ENCODE measurements at regions not wholly inside any gene's neighbourhood (a gene's known extent, or its start where the extent isn't known, plus 50 kb on each side); places are given as distances from the start of the nearest gene placed in this dataset.
A peak's percentile ranks its signal among the peaks of the same experiment; 100 is the strongest.

DNA sequence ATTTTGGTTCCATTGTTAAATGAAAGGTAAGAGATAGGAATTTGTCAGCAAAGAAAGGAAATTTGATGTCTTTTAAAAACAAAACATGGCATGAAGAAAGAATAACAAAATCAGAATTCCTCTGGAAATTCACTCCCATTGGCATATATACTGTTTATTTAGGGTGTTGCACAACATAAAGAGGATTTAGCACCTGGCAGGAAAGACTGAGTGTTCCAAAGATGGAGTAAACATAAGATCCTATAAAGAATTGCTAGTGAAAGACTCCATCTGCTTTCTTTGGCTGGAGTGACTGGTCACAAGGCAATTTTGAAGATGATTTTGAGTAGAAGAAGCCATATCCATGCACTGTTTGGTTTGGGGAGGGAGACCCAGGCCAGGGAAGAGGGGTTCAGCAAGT lies 62.4 kb downstream of the CD24 start:
- intact Hi-C loops (cut with DNase I; ENCODE audit: low total_unique reads), result no loop called here
- H3K4me1 ChIP-seq, result peaks cover 0 to 15% (median 0%) of the 10 kb centered on the region in 4 donors
- no peaks in the 10 kb centered on the region for H3K36me3 ChIP-seq
- H3K27me3 ChIP-seq, result no peaks in the 10 kb centered on the region
- TF ChIP-seq EP300 (IDR thresholded peaks at IDR 0.05) (no peak), POLR2AphosphoS5 (IDR thresholded peaks at IDR 0.05) (no peak), POLR2A (IDR thresholded peaks at IDR 0.05) (no peak)
- TF ChIP-seq, protein P1, sequence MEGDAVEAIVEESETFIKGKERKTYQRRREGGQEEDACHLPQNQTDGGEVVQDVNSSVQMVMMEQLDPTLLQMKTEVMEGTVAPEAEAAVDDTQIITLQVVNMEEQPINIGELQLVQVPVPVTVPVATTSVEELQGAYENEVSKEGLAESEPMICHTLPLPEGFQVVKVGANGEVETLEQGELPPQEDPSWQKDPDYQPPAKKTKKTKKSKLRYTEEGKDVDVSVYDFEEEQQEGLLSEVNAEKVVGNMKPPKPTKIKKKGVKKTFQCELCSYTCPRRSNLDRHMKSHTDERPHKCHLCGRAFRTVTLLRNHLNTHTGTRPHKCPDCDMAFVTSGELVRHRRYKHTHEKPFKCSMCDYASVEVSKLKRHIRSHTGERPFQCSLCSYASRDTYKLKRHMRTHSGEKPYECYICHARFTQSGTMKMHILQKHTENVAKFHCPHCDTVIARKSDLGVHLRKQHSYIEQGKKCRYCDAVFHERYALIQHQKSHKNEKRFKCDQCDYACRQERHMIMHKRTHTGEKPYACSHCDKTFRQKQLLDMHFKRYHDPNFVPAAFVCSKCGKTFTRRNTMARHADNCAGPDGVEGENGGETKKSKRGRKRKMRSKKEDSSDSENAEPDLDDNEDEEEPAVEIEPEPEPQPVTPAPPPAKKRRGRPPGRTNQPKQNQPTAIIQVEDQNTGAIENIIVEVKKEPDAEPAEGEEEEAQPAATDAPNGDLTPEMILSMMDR (IDR thresholded peaks at IDR 0.05), result no peak
- H3K4me3 ChIP-seq, result no peak overlapping the region
- H3K27ac ChIP-seq, result no peak overlapping the region
- H3K9me3 ChIP-seq, result no peaks in the 10 kb centered on the region
- no peak for DNase-seq

DNA sequence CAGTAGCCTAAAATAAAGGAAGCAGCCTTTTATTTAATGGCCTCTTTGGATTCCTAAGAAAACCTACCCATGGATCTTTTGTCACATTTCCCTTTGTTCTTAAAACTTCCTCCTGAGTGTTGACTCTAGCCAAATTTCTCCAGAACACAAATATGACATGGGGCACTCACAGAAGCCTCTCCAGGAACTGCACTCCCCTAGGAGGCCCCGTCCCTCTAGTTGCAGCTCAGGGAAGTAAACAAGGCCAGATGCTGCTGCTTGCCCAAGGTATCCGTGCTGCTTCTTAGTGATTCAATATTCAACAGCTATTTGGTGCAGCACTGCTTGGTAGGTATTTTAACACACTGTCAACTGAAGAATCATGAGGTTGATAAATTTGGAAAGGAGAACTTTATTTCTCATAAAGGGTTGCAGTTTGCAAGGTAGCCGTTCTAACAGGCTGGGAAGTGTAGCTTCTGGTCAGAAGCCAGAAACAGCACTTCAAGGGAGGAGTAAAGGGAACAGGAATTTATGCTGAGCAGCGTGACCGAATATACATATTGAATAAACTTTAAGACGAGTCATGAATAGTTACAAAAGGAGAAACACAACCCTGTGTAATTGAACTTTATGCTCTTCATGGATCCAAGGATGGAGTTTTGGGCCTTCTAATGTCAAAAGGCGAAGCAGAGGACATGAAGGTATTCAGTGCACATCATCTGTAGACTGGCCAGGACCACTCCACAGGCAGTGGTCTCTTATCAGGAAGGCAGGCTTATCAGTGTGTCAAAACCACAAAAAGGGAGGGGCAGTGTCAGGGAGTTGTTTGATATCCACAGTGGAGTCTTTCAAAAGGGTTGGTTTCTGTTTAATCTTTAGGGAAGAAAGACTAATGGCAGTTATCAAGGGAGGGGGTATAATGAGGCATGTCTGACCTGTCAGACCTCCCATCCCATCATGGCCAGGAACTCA lies 63.3 kb downstream of the CD24 start:
- Histone ChIP-seq H3K9me3 (no peaks in the 10 kb centered on the region), H3K36me3 (no peaks in the 10 kb centered on the region), H3K27ac (peak overlapping the region in 1 of 5 donors; percentile 64), H3K27me3 (no peaks in the 10 kb centered on the region), H3K4me3 (no peak overlapping the region), H3K4me1 (peaks cover 0 to 15% (median 0%) of the 10 kb centered on the region in 4 donors)
- DNase-seq, result peak; percentile 29 to 42
- TF ChIP-seq, protein P1 (IDR thresholded peaks at IDR 0.05), result no peak
- TF ChIP-seq POLR2A (IDR thresholded peaks at IDR 0.05), result no peak
- TF ChIP-seq POLR2AphosphoS5 (IDR thresholded peaks at IDR 0.05), result no peak
- no peak for TF ChIP-seq EP300 (IDR thresholded peaks at IDR 0.05)
- intact Hi-C loops (cut with DNase I; ENCODE audit: low total_unique reads), result no loop called here
- WGBS, 5 donors, result 47 to 67% (median 58%) methylated on average over 7 of the region's 7 CpGs

DNA sequence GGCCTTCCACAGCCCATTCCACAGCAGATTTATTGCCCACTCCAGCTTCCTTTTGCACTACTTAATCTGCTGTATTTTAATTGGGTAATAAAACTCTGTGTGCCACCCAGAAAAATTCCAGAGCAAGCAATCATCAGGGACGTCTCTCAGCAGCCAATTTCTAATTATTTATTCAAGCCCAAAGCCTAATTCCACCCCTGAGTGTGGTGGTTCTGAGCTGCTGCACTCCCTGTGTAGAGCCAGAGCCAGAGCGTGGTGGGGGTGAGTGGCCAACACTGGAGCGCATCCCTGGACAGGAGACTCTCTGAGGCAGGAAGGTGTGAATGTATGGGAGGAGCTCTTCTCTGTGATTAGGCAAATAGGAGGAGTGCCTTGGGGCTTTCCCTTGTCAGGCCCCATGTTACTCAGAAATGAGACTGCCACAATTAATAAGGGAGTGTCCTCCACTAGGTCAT lies 66.1 kb downstream of the CD24 start:
- H3K27ac ChIP-seq, result no peak overlapping the region
- H3K27me3 ChIP-seq, result no peaks in the 10 kb centered on the region
- WGBS, 5 donors, result 45 to 59% (median 55%) methylated on average over 3 of the region's 3 CpGs
- peak in 1 of 2 donors; percentile 54 for DNase-seq
- intact Hi-C loops (cut with DNase I; ENCODE audit: low total_unique reads), result no loop called here
- no peaks in the 10 kb centered on the region for H3K9me3 ChIP-seq
- TF ChIP-seq EP300 (IDR thresholded peaks at IDR 0.05) (no peak), POLR2AphosphoS5 (IDR thresholded peaks at IDR 0.05) (no peak)
- no peaks in the 10 kb centered on the region for H3K36me3 ChIP-seq
- peaks cover 0 to 11% (median 0%) of the 10 kb centered on the region in 4 donors for H3K4me1 ChIP-seq
- H3K4me3 ChIP-seq, result no peak overlapping the region

DNA sequence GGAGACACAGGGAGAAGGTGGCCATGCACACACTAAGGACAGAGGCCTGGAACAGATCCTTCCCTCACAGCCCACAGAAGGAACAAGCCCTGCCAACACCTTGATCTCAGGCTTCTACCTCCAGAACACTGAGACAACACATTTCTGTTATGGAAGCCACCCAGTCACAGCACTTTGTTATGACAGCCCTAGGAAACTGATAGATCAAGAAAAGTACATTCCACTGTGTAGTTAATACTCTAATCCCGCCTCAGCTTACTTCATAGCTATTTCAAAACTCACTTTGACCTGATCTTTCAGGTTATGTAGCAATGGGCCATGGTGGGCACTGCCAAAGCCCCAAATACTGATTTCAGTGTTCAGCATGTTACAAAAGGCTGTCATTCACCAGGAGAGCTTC lies 66.8 kb downstream of the CD24 start:
- H3K36me3 ChIP-seq, result no peaks in the 10 kb centered on the region
- H3K4me1 ChIP-seq, result peaks cover 0 to 5% (median 0%) of the 10 kb centered on the region in 4 donors
- no peak for TF ChIP-seq POLR2A (IDR thresholded peaks at IDR 0.05)
- TF ChIP-seq, protein P1 (IDR thresholded peaks at IDR 0.05), result no peak
- TF ChIP-seq POLR2AphosphoS5 (IDR thresholded peaks at IDR 0.05), result no peak
- no peak for TF ChIP-seq EP300 (IDR thresholded peaks at IDR 0.05)
- H3K27me3 ChIP-seq, result no peaks in the 10 kb centered on the region
- intact Hi-C loops (cut with DNase I; ENCODE audit: low total_unique reads), result no loop called here
- WGBS, 5 donors, result 60 to 90% (median 83%) methylated on average over 1 of the region's 1 CpG
- no peak overlapping the region for H3K27ac ChIP-seq
- no peak for DNase-seq
- no peak overlapping the region for H3K4me3 ChIP-seq
- H3K9me3 ChIP-seq, result no peaks in the 10 kb centered on the region

DNA sequence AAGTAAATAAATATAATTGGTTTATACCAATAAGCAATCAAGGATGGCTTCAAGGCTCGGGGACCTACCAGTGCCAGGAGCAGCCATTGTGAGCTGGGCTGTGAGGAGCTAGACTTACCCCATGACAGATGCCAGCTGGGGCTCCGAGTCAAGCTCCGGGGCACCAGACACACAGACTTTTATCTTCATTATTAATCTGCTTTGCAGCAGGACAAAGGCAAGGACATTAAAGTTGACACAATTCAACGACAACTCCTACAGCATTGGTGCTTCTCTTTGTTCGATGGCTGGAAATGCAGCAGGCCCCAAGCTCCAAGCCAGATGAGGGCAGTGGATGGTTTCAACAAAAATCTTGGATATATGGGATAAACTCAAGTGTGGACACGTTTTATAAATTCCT lies 68.3 kb downstream of the CD24 start:
- intact Hi-C loops (cut with DNase I; ENCODE audit: low total_unique reads), result no loop called here
- peaks cover 0 to 13% (median 7%) of the 10 kb centered on the region in 4 donors for H3K9me3 ChIP-seq
- TF ChIP-seq, protein P1 (IDR thresholded peaks at IDR 0.05), result no peak
- no peak for TF ChIP-seq POLR2A (IDR thresholded peaks at IDR 0.05)
- no peak for TF ChIP-seq POLR2AphosphoS5 (IDR thresholded peaks at IDR 0.05)
- TF ChIP-seq EP300 (IDR thresholded peaks at IDR 0.05), result no peak
- peaks cover 0 to 5% (median 0%) of the 10 kb centered on the region in 4 donors for H3K4me1 ChIP-seq
- no peak overlapping the region for H3K27ac ChIP-seq
- H3K36me3 ChIP-seq, result no peaks in the 10 kb centered on the region
- WGBS, 5 donors, result 76 to 85% (median 83%) methylated on average over 6 of the region's 6 CpGs
- no peaks in the 10 kb centered on the region for H3K27me3 ChIP-seq
- no peak overlapping the region for H3K4me3 ChIP-seq
- DNase-seq, result no peak

All from stomach (tissue), 8 donors.